Stomach (tissue), 8 donors: ENCODE measurements at regions not wholly inside any gene's neighbourhood (a gene's known extent, or its start where the extent isn't known, plus 50 kb on each side); places are given as distances from the start of the nearest gene placed in this dataset.

Experiments
- DNase-seq, 2 donors: peaks; one replicate each; pipeline versions ENCODE4 v3.0.0 to v3.0.0-alpha.2; 2013 to 2019
- H3K27ac ChIP-seq, 5 donors: fragments of 200-600 bp in 4 of 5; sonication (generic) in 4 of 5; one replicate each; pipeline ENCODE4 v1.5.1; 2013 to 2019; ENCODE audit warnings: mild to moderate bottlenecking in 1 of 5, moderate library complexity in 1 of 5
- H3K27me3 ChIP-seq, 3 donors: fragments of 200-600 bp; sonication (generic); one replicate each; pipeline ENCODE4 v1.5.1; 2017 to 2019; ENCODE audit warnings: mixed run types in 1 of 3
- H3K36me3 ChIP-seq, 4 donors: fragments of 200-600 bp; sonication (generic); 1 replicate in 3 of 4; 2 replicates in 1 of 4; pipeline ENCODE4 v1.5.1; 2016 to 2019
- H3K4me1 ChIP-seq, 4 donors: fragments of 200-600 bp; sonication (generic); one replicate each; pipeline ENCODE4 v1.5.1; 2016 to 2019
- H3K4me3 ChIP-seq, 4 donors: fragments of 200-600 bp; sonication (generic) in 3 of 4; one replicate each; pipeline ENCODE4 v1.5.1; 2016 to 2019; ENCODE audit warnings: mild to moderate bottlenecking in 1 of 4
- H3K9me3 ChIP-seq, 4 donors: fragments of 200-600 bp; sonication (generic); one replicate each; pipeline ENCODE4 v1.5.1; 2016 to 2019
- CTCF ChIP-seq, 7 experiments: fragments of 450-650 bp in 4 of 7; fragments of 200-600 bp in 3 of 7; sonication (generic) in 3 of 7; IDR thresholded peaks; one replicate each; pipeline ENCODE4 v1.5.1; 2016 to 2019; ENCODE audit warnings: antibody characterized with exemption in 7 of 7, control low read depth in 2 of 7, mild to moderate bottlenecking in 1 of 7
- EP300 ChIP-seq: sonication (generic); formaldehyde crosslinking; IDR thresholded peaks from one replicate; pipeline ENCODE4 v1.6.1; 2017; ENCODE audit warnings: antibody characterized with exemption
- POLR2A ChIP-seq, 4 donors: fragments of 450-650 bp; IDR thresholded peaks; one replicate each; pipeline ENCODE4 v1.6.1; 2016; ENCODE audit warnings: antibody characterized with exemption in 4 of 4, control low read depth in 2 of 4, mild to moderate bottlenecking in 1 of 4, moderate library complexity in 1 of 4
- POLR2AphosphoS5 ChIP-seq, 3 donors: sonication (generic); formaldehyde crosslinking; IDR thresholded peaks; one replicate each; pipeline ENCODE4 v1.6.1; 2016; ENCODE audit warnings: antibody characterized with exemption in 3 of 3
- WGBS, 5 donors: extraction: QIAGEN DNeasy Blood & Tissue Kit in 3 of 5; methylation state at CpG; one replicate each; pipeline versions ENCODE4 v1.1.5 to v1.1.7; 2013 to 2018; 5-methylcytosine and 5-hydroxymethylcytosine counted together
- intact Hi-C: fragments of 100-400 bp; cut with DNase I; formaldehyde crosslinking; loops from one replicate; pipeline ENCODE4 v1.15.1; 2023; ENCODE audit warnings: low total_unique reads
- donor health status: healthy with polysubstance abuse.
- donor health status: Bipolar disorder and iron deficiency.
- donor health status: healthy.

DNA sequence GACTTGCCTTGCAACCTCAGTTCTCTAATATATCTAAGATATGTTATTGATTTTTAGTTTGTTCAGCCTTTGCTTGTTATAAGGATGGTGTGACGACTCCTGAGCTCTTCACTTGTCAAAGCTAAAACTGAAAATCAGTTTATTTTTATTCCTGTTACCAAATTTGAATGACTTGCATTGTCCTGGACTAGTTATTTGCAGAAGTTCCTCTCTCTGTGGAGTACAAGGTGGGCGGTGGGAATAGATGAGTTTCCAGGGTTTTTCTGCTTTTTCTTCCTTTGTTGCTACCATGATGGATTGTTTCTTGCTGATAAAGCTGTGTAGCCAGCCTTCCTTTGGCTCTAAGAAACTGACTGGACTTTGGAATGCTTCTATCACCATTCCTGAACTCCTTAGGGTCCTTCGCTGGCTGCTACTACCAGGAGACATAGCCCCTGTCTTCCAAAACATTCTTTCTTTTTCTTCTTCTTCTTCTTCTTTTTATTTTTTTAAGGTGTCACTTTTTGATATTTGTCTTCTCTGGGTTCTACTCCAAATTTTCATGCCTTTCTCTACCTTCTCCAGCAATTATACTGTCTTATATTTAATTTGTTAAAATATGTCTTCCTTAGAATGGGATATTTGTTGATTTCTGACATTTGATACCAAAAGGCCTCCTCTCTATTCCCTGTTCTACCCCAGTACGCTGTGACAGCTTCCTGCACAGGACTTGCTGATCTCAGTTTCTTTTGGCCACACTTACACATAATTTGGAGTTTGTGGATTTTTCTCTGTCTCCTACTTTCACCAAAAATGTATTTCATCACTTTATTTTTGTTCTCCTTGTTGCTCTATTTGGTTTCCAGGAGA lies 145.1 kb upstream of the THRB start:
- no peaks in the 10 kb centered on the region for H3K36me3 ChIP-seq
- H3K27ac ChIP-seq = no peak overlapping the region
- H3K9me3 ChIP-seq = no peaks in the 10 kb centered on the region
- no peak overlapping the region for H3K4me3 ChIP-seq
- DNase-seq = peak in 1 of 2 donors; percentile 27
- intact Hi-C loops = no loop called here
- peaks cover 0 to 7% (median 0%) of the 10 kb centered on the region in 4 donors for H3K4me1 ChIP-seq
- WGBS, 5 donors = 85 to 92% (median 87%) methylated on average over 4 of the region's 4 CpGs
- H3K27me3 ChIP-seq = no peaks in the 10 kb centered on the region
- TF ChIP-seq EP300 (no peak), POLR2A (IDR thresholded peaks at IDR 0.05) (no peak), POLR2AphosphoS5 (IDR thresholded peaks at IDR 0.05) (no peak), CTCF (IDR thresholded peaks at IDR 0.05) (no peak)

DNA sequence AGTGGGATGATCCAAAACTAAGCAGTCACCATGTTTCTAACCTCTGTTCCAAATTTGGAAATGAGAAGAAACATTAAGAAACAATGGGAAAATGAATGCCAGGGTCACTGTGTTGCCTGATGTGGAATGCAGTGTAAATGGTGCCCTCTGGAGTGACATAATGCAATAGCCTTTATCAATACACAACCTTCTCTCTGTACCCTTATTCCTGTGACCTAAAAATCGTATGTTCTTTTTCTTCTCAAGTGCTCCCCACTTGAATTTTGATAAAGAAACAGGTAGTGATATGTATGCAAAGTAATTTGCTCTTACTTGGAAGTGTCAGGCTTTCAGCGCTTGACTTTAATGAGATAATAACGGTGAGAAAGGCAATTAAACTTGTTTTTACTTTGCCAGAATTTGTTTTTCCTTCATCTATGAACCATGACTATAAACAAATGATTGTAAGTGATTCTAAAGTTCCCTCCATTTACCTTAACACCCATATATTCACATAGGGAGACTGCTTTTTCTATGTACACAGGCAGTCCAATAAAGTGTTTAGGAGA lies 145.8 kb upstream of the THRB start:
- TF ChIP-seq CTCF (IDR thresholded peaks at IDR 0.05) (peak in 5 of 7 experiments; percentile 11 to 56 (median 25)), POLR2A (IDR thresholded peaks at IDR 0.05) (no peak), EP300 (no peak), POLR2AphosphoS5 (IDR thresholded peaks at IDR 0.05) (peak in 1 of 3 donors; percentile 8)
- Histone ChIP-seq H3K27me3 (no peaks in the 10 kb centered on the region), H3K9me3 (no peaks in the 10 kb centered on the region), H3K27ac (no peak overlapping the region), H3K4me3 (no peak overlapping the region), H3K4me1 (peaks cover 0 to 7% (median 0%) of the 10 kb centered on the region in 4 donors), H3K36me3 (no peaks in the 10 kb centered on the region)
- DNase-seq = peak in 1 of 2 donors; percentile 76
- 29 to 49% (median 38%) methylated on average over 3 of the region's 3 CpGs for WGBS, 5 donors
- intact Hi-C loops = no loop called here

GRCh38 chr3:24641628-24642027 lies 147.0 kb upstream of the THRB start:
- no peaks in the 10 kb centered on the region for H3K9me3 ChIP-seq
- H3K4me3 ChIP-seq = no peak overlapping the region
- peaks cover 0 to 7% (median 0%) of the 10 kb centered on the region in 4 donors for H3K4me1 ChIP-seq
- no peak for TF ChIP-seq EP300
- TF ChIP-seq POLR2A (IDR thresholded peaks at IDR 0.05) = no peak
- no peak overlapping the region for H3K27ac ChIP-seq
- DNase-seq = no peak
- intact Hi-C loops = no loop called here
- WGBS, 5 donors = 57 to 69% (median 61%) methylated on average over 2 of the region's 2 CpGs
- H3K27me3 ChIP-seq = no peaks in the 10 kb centered on the region
- H3K36me3 ChIP-seq = no peaks in the 10 kb centered on the region

GRCh38 chr3:24645047-24645446 lies 150.4 kb upstream of the THRB start:
- Histone ChIP-seq H3K36me3 (no peaks in the 10 kb centered on the region), H3K4me3 (no peak overlapping the region), H3K27ac (no peak overlapping the region), H3K27me3 (no peaks in the 10 kb centered on the region), H3K9me3 (no peaks in the 10 kb centered on the region), H3K4me1 (peaks cover 0 to 6% (median 2%) of the 10 kb centered on the region in 4 donors)
- WGBS, 5 donors = 88 to 96% (median 93%) methylated on average over 11 of the region's 11 CpGs
- DNase-seq = no peak
- TF ChIP-seq POLR2AphosphoS5 (IDR thresholded peaks at IDR 0.05) = no peak
- intact Hi-C loops = no loop called here

- Histone ChIP-seq H3K36me3 (no peaks in the 10 kb centered on the region), H3K4me1 (peaks cover 0 to 4% (median 0%) of the 10 kb centered on the region in 4 donors), H3K27me3 (no peaks in the 10 kb centered on the region), H3K4me3 (no peak overlapping the region), H3K27ac (no peak overlapping the region), H3K9me3 (no peaks in the 10 kb centered on the region)
- 74 to 91% (median 84%) methylated on average over 2 of the region's 2 CpGs for WGBS, 5 donors
- TF ChIP-seq POLR2AphosphoS5 (IDR thresholded peaks at IDR 0.05) (no peak), POLR2A (IDR thresholded peaks at IDR 0.05) (no peak), CTCF (IDR thresholded peaks at IDR 0.05) (no peak), EP300 (no peak)
- no peak for DNase-seq
- intact Hi-C loops = no loop called here
Observed at GRCh38 chr3:24646790-24647189, 152.1 kb upstream of the THRB start.
